ENCODE measurements at regions not wholly inside any gene's neighbourhood (a gene's known extent, or its start where the extent isn't known, plus 50 kb on each side); places are given as distances from the start of the nearest gene placed in this dataset.

DNA sequence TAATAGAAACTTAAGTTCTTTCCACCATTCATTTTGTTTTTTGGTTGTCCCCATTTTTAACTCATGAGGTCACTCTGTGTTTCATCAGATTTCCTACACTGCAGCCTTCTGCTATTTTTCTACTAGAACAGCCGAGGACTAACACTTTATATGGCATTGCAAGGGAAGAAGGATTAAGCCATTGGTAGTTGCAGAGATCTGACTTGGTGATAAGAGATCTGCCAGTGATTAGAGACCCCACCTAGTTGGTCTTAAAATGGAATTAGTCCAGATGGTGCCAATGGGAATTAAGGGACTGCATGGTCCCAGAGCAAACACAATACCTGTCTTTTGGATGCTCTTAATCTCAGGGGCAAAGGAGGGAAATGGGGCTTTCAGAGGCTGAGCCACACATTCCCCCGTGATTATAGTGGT lies 125.5 kb upstream of the TMEM170B start:
- TF ChIP-seq, protein P1, sequence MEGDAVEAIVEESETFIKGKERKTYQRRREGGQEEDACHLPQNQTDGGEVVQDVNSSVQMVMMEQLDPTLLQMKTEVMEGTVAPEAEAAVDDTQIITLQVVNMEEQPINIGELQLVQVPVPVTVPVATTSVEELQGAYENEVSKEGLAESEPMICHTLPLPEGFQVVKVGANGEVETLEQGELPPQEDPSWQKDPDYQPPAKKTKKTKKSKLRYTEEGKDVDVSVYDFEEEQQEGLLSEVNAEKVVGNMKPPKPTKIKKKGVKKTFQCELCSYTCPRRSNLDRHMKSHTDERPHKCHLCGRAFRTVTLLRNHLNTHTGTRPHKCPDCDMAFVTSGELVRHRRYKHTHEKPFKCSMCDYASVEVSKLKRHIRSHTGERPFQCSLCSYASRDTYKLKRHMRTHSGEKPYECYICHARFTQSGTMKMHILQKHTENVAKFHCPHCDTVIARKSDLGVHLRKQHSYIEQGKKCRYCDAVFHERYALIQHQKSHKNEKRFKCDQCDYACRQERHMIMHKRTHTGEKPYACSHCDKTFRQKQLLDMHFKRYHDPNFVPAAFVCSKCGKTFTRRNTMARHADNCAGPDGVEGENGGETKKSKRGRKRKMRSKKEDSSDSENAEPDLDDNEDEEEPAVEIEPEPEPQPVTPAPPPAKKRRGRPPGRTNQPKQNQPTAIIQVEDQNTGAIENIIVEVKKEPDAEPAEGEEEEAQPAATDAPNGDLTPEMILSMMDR (IDR thresholded peaks at IDR 0.05) = no peak
- TF ChIP-seq POLR2A (IDR thresholded peaks at IDR 0.05) (no peak), POLR2AphosphoS5 (IDR thresholded peaks at IDR 0.05) (no peak)

All from upper lobe of left lung (tissue), 4 donors.